Brain microvascular endothelial cell (primary cell): ENCODE measurements at regions not wholly inside any gene's neighbourhood (a gene's known extent, or its start where the extent isn't known, plus 50 kb on each side); places are given as distances from the start of the nearest gene placed in this dataset.

Source experiments
- DNase-seq: peaks from one replicate; pipeline ENCODE4 v3.0.0-alpha.2; 2020
- H3K27ac ChIP-seq: fragments of 250-450 bp; sonication (Bioruptor Pico); 2 replicates; pipeline ENCODE4 v1.5.1; 2020; ENCODE audit warnings: mild to moderate bottlenecking, moderate library complexity
- H3K27me3 ChIP-seq: fragments of 250-450 bp; sonication (Bioruptor Pico); replicated peaks from 2 replicates; pipeline ENCODE4 v1.5.1; 2020; ENCODE audit warnings: mild to moderate bottlenecking
- H3K36me3 ChIP-seq: fragments of 250-450 bp; sonication (Bioruptor Pico); replicated peaks from 2 replicates; pipeline ENCODE4 v1.5.1; 2020; ENCODE audit warnings: mild to moderate bottlenecking
- H3K4me3 ChIP-seq: 2 replicates; pipeline ENCODE4 v1.5.1; 2011; ENCODE audit warnings: low read depth, mild to moderate bottlenecking, control low read depth, low read length, moderate library complexity
- CTCF ChIP-seq: IDR thresholded peaks from 2 replicates; pipeline ENCODE4 v1.5.1; 2011; ENCODE audit warnings: low read depth, mild to moderate bottlenecking, moderate library complexity, low read length, control low read depth, inconsistent platforms; ENCODE audit errors: missing control alignments
- in situ Hi-C: cut with HindIII; loops from 2 replicates; pipeline ENCODE4 v1.10.0; 2017; ENCODE audit warnings: low sequenced_read_pairs, low pct_ligation_motif_present

GRCh38 chr18:67661555-67661954, 145.0 kb upstream of the DSEL start:
- DNase-seq = no peak
- H3K27ac ChIP-seq = no peak overlapping the region
- in situ Hi-C loops = no loop called here
- H3K36me3 ChIP-seq = no peaks in the 10 kb centered on the region
- no peak for TF ChIP-seq CTCF
- H3K27me3 ChIP-seq = no peaks in the 10 kb centered on the region
- H3K4me3 ChIP-seq = no peak overlapping the region

- in situ Hi-C loops = no loop called here
- no peak for DNase-seq
Observed at GRCh38 chr18:67654101-67654500, 137.6 kb upstream of the DSEL start.

GRCh38 chr18:67652288-67652687, 135.8 kb upstream of the DSEL start:
- no peak overlapping the region for H3K4me3 ChIP-seq
- no peak for TF ChIP-seq CTCF
- H3K36me3 ChIP-seq = no peaks in the 10 kb centered on the region
- in situ Hi-C loops = no loop called here
- H3K27ac ChIP-seq = no peak overlapping the region
- DNase-seq = no peak
- H3K27me3 ChIP-seq = no peaks in the 10 kb centered on the region

More at GRCh38 chr18:67654101-67654500, 137.6 kb upstream of the DSEL start:
- Histone ChIP-seq H3K4me3 (no peak overlapping the region), H3K27ac (no peak overlapping the region), H3K27me3 (no peaks in the 10 kb centered on the region), H3K36me3 (no peaks in the 10 kb centered on the region)
- no peak for TF ChIP-seq CTCF

- no peak for TF ChIP-seq CTCF
- in situ Hi-C loops = no loop called here
- DNase-seq = no peak
Observed at GRCh38 chr18:67651438-67651837, 134.9 kb upstream of the DSEL start.

GRCh38 chr18:67650686-67651385, 134.3 kb upstream of the DSEL start:
- no peak for DNase-seq
- no peak for TF ChIP-seq CTCF
- H3K36me3 ChIP-seq = no peaks in the 10 kb centered on the region
- no peak overlapping the region for H3K27ac ChIP-seq
- in situ Hi-C loops = no loop called here
- H3K4me3 ChIP-seq = no peak overlapping the region
- H3K27me3 ChIP-seq = no peaks in the 10 kb centered on the region

More at GRCh38 chr18:67651438-67651837, 134.9 kb upstream of the DSEL start:
- Histone ChIP-seq H3K36me3 (no peaks in the 10 kb centered on the region), H3K27ac (no peak overlapping the region), H3K27me3 (no peaks in the 10 kb centered on the region), H3K4me3 (no peak overlapping the region)

- DNase-seq = no peak
- Histone ChIP-seq H3K27ac (no peak overlapping the region), H3K4me3 (no peak overlapping the region), H3K36me3 (no peaks in the 10 kb centered on the region), H3K27me3 (no peaks in the 10 kb centered on the region)
- no peak for TF ChIP-seq CTCF
- in situ Hi-C loops = no loop called here
Observed at GRCh38 chr18:67646890-67647289, 130.4 kb upstream of the DSEL start.
